Endodermal cell (in vitro differentiated cells): ENCODE measurements at regions not wholly inside any gene's neighbourhood (a gene's known extent, or its start where the extent isn't known, plus 50 kb on each side); places are given as distances from the start of the nearest gene placed in this dataset.

ENCODE experiments used
- DNase-seq: peaks from one replicate; pipeline ENCODE4 v3.0.0-alpha.2; 2017
- H3K27ac ChIP-seq: 2 replicates; pipeline ENCODE4 v1.5.1; 2013; ENCODE audit warnings: mild to moderate bottlenecking, low read depth, low read length, moderate library complexity
- H3K27me3 ChIP-seq: 2 replicates; pipeline ENCODE4 v1.6.1; 2013; ENCODE audit warnings: mild to moderate bottlenecking, low read length, moderate library complexity; ENCODE audit not compliant: insufficient read depth, control insufficient read depth, poor library complexity, severe bottlenecking
- H3K36me3 ChIP-seq: 2 replicates; pipeline ENCODE4 v1.7.0; 2013; ENCODE audit warnings: mild to moderate bottlenecking, low read length, moderate library complexity; ENCODE audit not compliant: control insufficient read depth, insufficient read depth
- H3K4me1 ChIP-seq: one replicate; pipeline ENCODE4 v1.7.0; 2013; ENCODE audit warnings: low read length; ENCODE audit not compliant: control insufficient read depth, insufficient read depth
- H3K4me3 ChIP-seq: 2 replicates; pipeline ENCODE4 v1.5.1; 2013; ENCODE audit warnings: mild to moderate bottlenecking, low read length, moderate library complexity
- H3K9ac ChIP-seq: 2 replicates; pipeline ENCODE4 v1.6.1; 2013; ENCODE audit warnings: mild to moderate bottlenecking, low read length, moderate library complexity; ENCODE audit not compliant: poor library complexity, severe bottlenecking; ENCODE audit errors: extremely low read depth
- H3K9me3 ChIP-seq: 2 replicates; pipeline ENCODE4 v1.6.1; 2013; ENCODE audit warnings: mild to moderate bottlenecking, low read length, moderate library complexity; ENCODE audit not compliant: control insufficient read depth
- H3K27ac Mint-ChIP-seq: 2 replicates; pipeline ENCODE4 v1.8.0; 2020; ENCODE audit warnings: mixed read lengths
- H3K27me3 Mint-ChIP-seq: 2 replicates; pipeline ENCODE4 v1.8.0; 2021; ENCODE audit warnings: mild to moderate bottlenecking, mixed read lengths; ENCODE audit not compliant: insufficient read depth
- H3K36me3 Mint-ChIP-seq: 2 replicates; pipeline ENCODE4 v1.8.0; 2020; ENCODE audit warnings: low read depth, mixed read lengths
- H3K4me1 Mint-ChIP-seq: 2 replicates; pipeline ENCODE4 v1.8.0; 2020; ENCODE audit warnings: mixed read lengths
- H3K4me3 Mint-ChIP-seq: 2 replicates; pipeline ENCODE4 v1.8.0; 2020; ENCODE audit warnings: mild to moderate bottlenecking, moderate library complexity, mixed read lengths
- H3K9me3 Mint-ChIP-seq: 2 replicates; pipeline ENCODE4 v1.8.0; 2020; ENCODE audit warnings: mild to moderate bottlenecking, mixed read lengths
- CTCF ChIP-seq: fragments of 200-600 bp; sonication (generic); conservative IDR thresholded peaks from 2 replicates; pipeline ENCODE4 v1.5.0; 2021; ENCODE audit warnings: antibody characterized with exemption, mild to moderate bottlenecking
- WGBS, 2 experiments: methylation state at CpG; one replicate each; pipeline versions ENCODE4 v1.1.5 to v1.1.7; 2013; ENCODE audit warnings: missing lambda C conversion rate in 2 of 2, mixed read lengths in 1 of 2; ENCODE audit not compliant: insufficient coverage in 1 of 2, insufficient read length in 1 of 2; 5-methylcytosine and 5-hydroxymethylcytosine counted together

GRCh38 chr1:177794376-177794991 lies 175.4 kb downstream of the SEC16B start:
- Mint-ChIP-seq H3K36me3 (no peaks in the 10 kb centered on the region), H3K27ac (peak overlapping the region; percentile 27), H3K27me3 (no peaks in the 10 kb centered on the region), H3K9me3 (no peaks in the 10 kb centered on the region), H3K4me1 (peaks cover 9% of the 10 kb centered on the region), H3K4me3 (no peak overlapping the region)
- H3K9ac ChIP-seq, result no peak overlapping the region
- H3K9me3 ChIP-seq, result no peaks in the 10 kb centered on the region
- WGBS, 2 experiments, result 43% methylated on average over 3 of the region's 3 CpGs; no CpG with 5 or more reads in 1 of the 2 experiments
- no peaks in the 10 kb centered on the region for H3K36me3 ChIP-seq
- H3K4me1 ChIP-seq, result no peaks in the 10 kb centered on the region
- no peak overlapping the region for H3K27ac ChIP-seq
- H3K27me3 ChIP-seq, result no peaks in the 10 kb centered on the region
- TF ChIP-seq CTCF, result no peak
- DNase-seq, result peak; percentile 47
- no peak overlapping the region for H3K4me3 ChIP-seq

- H3K4me1 Mint-ChIP-seq, result peaks cover 9% of the 10 kb centered on the region
- H3K9me3 Mint-ChIP-seq, result no peaks in the 10 kb centered on the region
- 73% methylated on average over 1 of the region's 1 CpG; no CpG with 5 or more reads in 1 of the 2 experiments for WGBS, 2 experiments
These were observed 176.0 kb downstream of the SEC16B start for GRCh38 chr1:177793900-177794299.

GRCh38 chr1:177790566-177790965 lies 179.3 kb downstream of the SEC16B start:
- Mint-ChIP-seq H3K27me3 (no peaks in the 10 kb centered on the region), H3K27ac (no peak overlapping the region), H3K9me3 (no peaks in the 10 kb centered on the region), H3K4me3 (no peak overlapping the region), H3K4me1 (peaks cover 9% of the 10 kb centered on the region), H3K36me3 (no peaks in the 10 kb centered on the region)
- no peaks in the 10 kb centered on the region for H3K36me3 ChIP-seq
- H3K27ac ChIP-seq, result no peak overlapping the region
- peaks cover 5% of the 10 kb centered on the region for H3K27me3 ChIP-seq
- no peak for TF ChIP-seq CTCF
- DNase-seq, result no peak
- H3K9ac ChIP-seq, result no peak overlapping the region
- H3K9me3 ChIP-seq, result no peaks in the 10 kb centered on the region
- no peak overlapping the region for H3K4me3 ChIP-seq
- H3K4me1 ChIP-seq, result no peaks in the 10 kb centered on the region

More at GRCh38 chr1:177793900-177794299, 176.0 kb downstream of the SEC16B start:
- TF ChIP-seq CTCF, result no peak
- Mint-ChIP-seq H3K27ac (no peak overlapping the region), H3K27me3 (no peaks in the 10 kb centered on the region), H3K4me3 (no peak overlapping the region), H3K36me3 (no peaks in the 10 kb centered on the region)
- no peaks in the 10 kb centered on the region for H3K4me1 ChIP-seq
- H3K27ac ChIP-seq, result no peak overlapping the region
- H3K4me3 ChIP-seq, result no peak overlapping the region
- H3K27me3 ChIP-seq, result no peaks in the 10 kb centered on the region
- H3K9me3 ChIP-seq, result no peaks in the 10 kb centered on the region
- no peak overlapping the region for H3K9ac ChIP-seq
- H3K36me3 ChIP-seq, result no peaks in the 10 kb centered on the region
- no peak for DNase-seq
